Right kidney (tissue), 1 donor: ENCODE measurements at regions not wholly inside any gene's neighbourhood (a gene's known extent, or its start where the extent isn't known, plus 50 kb on each side); places are given as distances from the start of the nearest gene placed in this dataset.

Source experiments
- DNase-seq: peaks from one replicate; pipeline ENCODE4 v3.0.0-alpha.2; 2016

- DNase-seq = no peak
These were observed 89.2 kb downstream of the KCNRG start for GRCh38 chr13:50104493-50104892.

- DNase-seq = no peak
These were observed 91.3 kb downstream of the KCNRG start for GRCh38 chr13:50106559-50106958.

GRCh38 chr13:50107205-50107604 is 92.0 kb downstream of the KCNRG start:
- no peak for DNase-seq

GRCh38 chr13:50114961-50115360 is 99.7 kb downstream of the KCNRG start:
- no peak for DNase-seq

GRCh38 chr13:50115695-50116094 is 100.5 kb downstream of the KCNRG start:
- DNase-seq = no peak

- no peak for DNase-seq
These were observed 101.3 kb downstream of the KCNRG start for GRCh38 chr13:50116430-50116973.

- DNase-seq = no peak
These were observed 104.3 kb downstream of the KCNRG start for GRCh38 chr13:50119591-50119990.

GRCh38 chr13:50122455-50122854 is 107.2 kb downstream of the KCNRG start:
- no peak for DNase-seq

GRCh38 chr13:50123002-50123401 is 107.8 kb downstream of the KCNRG start:
- no peak for DNase-seq

- DNase-seq = no peak
These were observed 108.2 kb downstream of the KCNRG start for GRCh38 chr13:50123515-50123861.

GRCh38 chr13:50123862-50124535 is 108.8 kb downstream of the KCNRG start:
- peak; percentile 97 for DNase-seq

GRCh38 chr13:50124536-50125303 is 109.5 kb downstream of the KCNRG start:
- peak; percentile 98 for DNase-seq

- no peak for DNase-seq
These were observed 110.0 kb downstream of the KCNRG start for GRCh38 chr13:50125304-50125553.

- peak; percentile 94 for DNase-seq
These were observed 110.5 kb downstream of the KCNRG start for GRCh38 chr13:50125554-50126262.

GRCh38 chr13:50126263-50126992 is 111.2 kb downstream of the KCNRG start:
- no peak for DNase-seq

GRCh38 chr13:50126993-50127725 is 111.9 kb downstream of the KCNRG start:
- DNase-seq = no peak

GRCh38 chr13:50127726-50128291 is 112.6 kb downstream of the KCNRG start:
- DNase-seq = peak; percentile 87

- DNase-seq = peak; percentile 73
These were observed 113.2 kb downstream of the KCNRG start for GRCh38 chr13:50128428-50128931.

- no peak for DNase-seq
These were observed 113.9 kb downstream of the KCNRG start for GRCh38 chr13:50129081-50129705.

GRCh38 chr13:50129706-50130122 is 114.5 kb downstream of the KCNRG start:
- DNase-seq = peak; percentile 80
